ENCODE measurements at regions not wholly inside any gene's neighbourhood (a gene's known extent, or its start where the extent isn't known, plus 50 kb on each side); places are given as distances from the start of the nearest gene placed in this dataset.

- H3K27me3 ChIP-seq (ENCODE audit: control insufficient read depth in 1 of 2, insufficient read depth in 2 of 2, low read length in 2 of 2): no peaks in the 10 kb centered on the region
- H3K36me3 Mint-ChIP-seq (ENCODE audit: low read depth): no peaks in the 10 kb centered on the region
- H3K4me1 Mint-ChIP-seq (ENCODE audit: low read depth): no peaks in the 10 kb centered on the region
- H3K36me3 ChIP-seq (ENCODE audit: insufficient read depth, low read length): no peaks in the 10 kb centered on the region
- H3K4me3 Mint-ChIP-seq: no peak overlapping the region
- TF ChIP-seq CTCF (IDR thresholded peaks at IDR 0.05): no peak
- H3K9me3 ChIP-seq (ENCODE audit: control insufficient read depth in 1 of 2, insufficient read depth in 1 of 2, low read length in 2 of 2): no peaks in the 10 kb centered on the region
- H3K27ac ChIP-seq (ENCODE audit: low read depth in 1 of 2, low read length in 2 of 2): no peak overlapping the region
- POLR2A ChIA-PET: no interaction called here
- H3K27ac Mint-ChIP-seq: no peak overlapping the region
- peaks cover 5% of the 10 kb centered on the region for H3K27me3 Mint-ChIP-seq
- DNase-seq (no peak), ATAC-seq (ENCODE audit: poor library complexity) (no peak)
- CTCF ChIA-PET: no interaction called here
- H3K4me1 ChIP-seq (ENCODE audit: insufficient read depth, low read length): no peaks in the 10 kb centered on the region
- intact Hi-C loops (cut with DNase I, micrococcal nuclease): no loop called here
- H3K4me3 ChIP-seq (ENCODE audit: low read length): no peak overlapping the region
- no peaks in the 10 kb centered on the region for H3K9me3 Mint-ChIP-seq
These were observed 57.3 kb upstream of the ZEB1 start for GRCh38 chr10:31261511-31262311.

GRCh38 chr10:31262672-31263071 lies 56.3 kb upstream of the ZEB1 start:
- CTCF ChIA-PET: no interaction called here
- Mint-ChIP-seq H3K36me3 (ENCODE audit: low read depth) (no peaks in the 10 kb centered on the region), H3K27ac (no peak overlapping the region)

GRCh38 chr10:31263903-31264302 lies 55.1 kb upstream of the ZEB1 start:
- no peak overlapping the region for H3K27ac Mint-ChIP-seq
- no peaks in the 10 kb centered on the region for H3K9me3 Mint-ChIP-seq
- intact Hi-C loops (cut with DNase I, micrococcal nuclease): no loop called here
- ChIA-PET POLR2A (no interaction called here), CTCF (no interaction called here)
- DNase-seq: no peak
- H3K36me3 Mint-ChIP-seq (ENCODE audit: low read depth): no peaks in the 10 kb centered on the region
- ATAC-seq (ENCODE audit: poor library complexity): no peak
- H3K4me3 Mint-ChIP-seq: no peak overlapping the region
- no peaks in the 10 kb centered on the region for H3K9me3 ChIP-seq (ENCODE audit: control insufficient read depth in 1 of 2, insufficient read depth in 1 of 2, low read length in 2 of 2)
- no peak overlapping the region for H3K4me3 ChIP-seq (ENCODE audit: low read length)
- no peak for TF ChIP-seq CTCF (IDR thresholded peaks at IDR 0.05)
- no peaks in the 10 kb centered on the region for H3K4me1 ChIP-seq (ENCODE audit: insufficient read depth, low read length)
- H3K27me3 ChIP-seq (ENCODE audit: control insufficient read depth in 1 of 2, insufficient read depth in 2 of 2, low read length in 2 of 2): no peaks in the 10 kb centered on the region
- no peaks in the 10 kb centered on the region for H3K36me3 ChIP-seq (ENCODE audit: insufficient read depth, low read length)
- H3K27me3 Mint-ChIP-seq: peaks cover 5% of the 10 kb centered on the region
- no peak overlapping the region for H3K27ac ChIP-seq (ENCODE audit: low read depth in 1 of 2, low read length in 2 of 2)
- H3K4me1 Mint-ChIP-seq (ENCODE audit: low read depth): no peaks in the 10 kb centered on the region

More at GRCh38 chr10:31262672-31263071, 56.3 kb upstream of the ZEB1 start:
- no peaks in the 10 kb centered on the region for H3K9me3 ChIP-seq (ENCODE audit: control insufficient read depth in 1 of 2, insufficient read depth in 1 of 2, low read length in 2 of 2)
- H3K27me3 Mint-ChIP-seq: peaks cover 5% of the 10 kb centered on the region
- H3K9me3 Mint-ChIP-seq: no peaks in the 10 kb centered on the region
- H3K4me1 Mint-ChIP-seq (ENCODE audit: low read depth): no peaks in the 10 kb centered on the region
- H3K4me3 Mint-ChIP-seq: no peak overlapping the region
- H3K27ac ChIP-seq (ENCODE audit: low read depth in 1 of 2, low read length in 2 of 2): no peak overlapping the region
- H3K36me3 ChIP-seq (ENCODE audit: insufficient read depth, low read length): no peaks in the 10 kb centered on the region
- H3K4me1 ChIP-seq (ENCODE audit: insufficient read depth, low read length): no peaks in the 10 kb centered on the region
- TF ChIP-seq CTCF (IDR thresholded peaks at IDR 0.05): no peak
- intact Hi-C loops (cut with DNase I, micrococcal nuclease): no loop called here
- no peak for ATAC-seq (ENCODE audit: poor library complexity)
- no peak for DNase-seq
- no peak overlapping the region for H3K4me3 ChIP-seq (ENCODE audit: low read length)
- H3K27me3 ChIP-seq (ENCODE audit: control insufficient read depth in 1 of 2, insufficient read depth in 2 of 2, low read length in 2 of 2): no peaks in the 10 kb centered on the region
- POLR2A ChIA-PET: no interaction called here
